NT2/D1 (cell line): ENCODE measurements at regions not wholly inside any gene's neighbourhood (a gene's known extent, or its start where the extent isn't known, plus 50 kb on each side); places are given as distances from the start of the nearest gene placed in this dataset.

Experiments
- SUZ12 ChIP-seq: IDR thresholded peaks from 2 replicates; pipeline ENCODE4 v1.6.1; 2011; ENCODE audit not compliant: insufficient read length, insufficient read depth; ENCODE audit errors: extremely low read depth
- YY1 ChIP-seq: IDR thresholded peaks from 2 replicates; pipeline ENCODE4 v1.6.1; 2011; ENCODE audit not compliant: insufficient read length, insufficient read depth
- ZNF274 ChIP-seq: IDR thresholded peaks from 2 replicates; pipeline ENCODE4 v1.6.1; 2011; ENCODE audit warnings: mild to moderate bottlenecking, low read depth, low read length

DNA sequence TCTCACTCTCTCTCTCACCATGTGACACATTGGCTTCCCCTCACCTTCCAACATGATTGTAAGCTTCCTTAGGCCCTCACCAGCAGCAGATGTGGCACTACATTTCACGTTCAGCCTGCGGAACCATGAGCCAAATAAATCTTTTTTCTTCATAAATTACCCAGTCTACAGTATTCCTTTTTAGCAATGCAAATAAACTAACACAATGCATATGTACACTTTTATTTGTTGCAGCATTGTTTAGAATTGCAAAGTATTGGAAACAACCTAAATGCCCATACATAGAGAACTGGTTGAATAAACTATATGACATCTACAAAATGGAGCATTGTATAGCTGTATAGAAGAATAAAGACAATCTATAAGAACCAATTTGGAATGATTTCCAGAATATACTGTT is 487.6 kb downstream of the FUT8 start:
- TF ChIP-seq SUZ12 (no peak), YY1 (no peak), ZNF274 (no peak)
